Neural cell (in vitro differentiated cells): ENCODE measurements at regions not wholly inside any gene's neighbourhood (a gene's known extent, or its start where the extent isn't known, plus 50 kb on each side); places are given as distances from the start of the nearest gene placed in this dataset.
"Not testable (repeated sequence)": the region's sequence is repeated elsewhere in the genome, so short reads cannot be mapped to it uniquely, and the experiment has no call there.

Experiments used
- EZH2 ChIP-seq: fragments of 200-600, 300-800 bp; shearing (Covaris generic), sonication (generic); IDR thresholded peaks from 2 replicates; pipeline ENCODE4 v1.6.1; 2014; ENCODE audit warnings: antibody characterized with exemption, low read length, borderline replicate concordance, mild to moderate bottlenecking; ENCODE audit not compliant: insufficient read depth, poor library complexity, severe bottlenecking
- RAD21 ChIP-seq: fragments of 450-650 bp; conservative IDR thresholded peaks from 2 replicates; pipeline ENCODE4 v1.6.1; 2014; ENCODE audit warnings: antibody characterized with exemption, mild to moderate bottlenecking, moderate library complexity
- SMC3 ChIP-seq: fragments of 450-650 bp; conservative IDR thresholded peaks from 2 replicates; pipeline ENCODE4 v1.6.1; 2014; ENCODE audit warnings: antibody characterized with exemption, mild to moderate bottlenecking, moderate library complexity; ENCODE audit not compliant: poor library complexity
- TAF1 ChIP-seq: IDR thresholded peaks from 2 replicates; pipeline ENCODE4 v1.6.1; 2012; ENCODE audit warnings: low read depth
- TF ChIP-seq, protein P1 (sequence below): fragments of 450-650 bp; IDR thresholded peaks from 2 replicates; pipeline ENCODE4 v1.5.1; 2014; ENCODE audit warnings: antibody characterized with exemption, mild to moderate bottlenecking, moderate library complexity; ENCODE audit not compliant: poor library complexity, severe bottlenecking
- TF ChIP-seq, protein P2 (sequence below): IDR thresholded peaks from 2 replicates; pipeline ENCODE4 v1.6.1; 2012; ENCODE audit warnings: borderline replicate concordance

DNA sequence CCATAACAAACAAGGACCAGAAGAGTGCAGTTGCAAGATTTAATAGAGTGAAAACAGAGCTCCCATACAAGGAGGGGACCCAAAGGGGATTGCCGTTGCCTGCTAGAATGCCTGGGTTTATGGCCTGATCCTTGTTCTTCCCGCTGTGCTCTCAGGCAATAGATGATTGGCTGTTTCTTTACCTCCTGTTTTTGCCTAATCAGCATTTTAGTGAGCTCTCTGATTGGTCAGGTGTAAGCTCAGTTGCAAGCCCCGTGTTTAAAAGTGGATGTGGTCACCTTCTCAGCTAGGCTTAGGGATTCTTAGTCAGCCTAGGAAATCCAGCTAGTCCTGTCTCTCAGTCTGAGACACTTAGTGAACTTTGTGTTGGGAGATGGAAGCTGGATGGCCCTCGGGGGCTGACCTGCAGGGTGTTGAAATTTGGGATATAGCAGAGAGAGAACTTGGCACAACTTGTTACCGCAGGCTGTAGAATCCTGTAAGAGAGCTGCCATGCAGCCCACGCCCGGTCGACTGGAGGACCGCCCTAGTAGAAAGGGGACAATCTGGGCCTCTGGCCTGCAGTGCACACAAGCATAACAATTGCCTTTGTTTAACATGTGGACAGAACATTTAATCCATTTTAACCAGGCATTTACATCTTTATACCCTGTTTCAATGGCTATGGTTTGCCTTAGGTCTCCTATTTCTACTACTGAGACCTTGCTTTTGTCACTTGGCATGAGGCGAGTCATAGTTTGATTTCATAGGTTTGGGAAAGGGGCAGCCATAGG lies 106.0 kb downstream of the TMEM167A start:
- TF ChIP-seq, protein P1, sequence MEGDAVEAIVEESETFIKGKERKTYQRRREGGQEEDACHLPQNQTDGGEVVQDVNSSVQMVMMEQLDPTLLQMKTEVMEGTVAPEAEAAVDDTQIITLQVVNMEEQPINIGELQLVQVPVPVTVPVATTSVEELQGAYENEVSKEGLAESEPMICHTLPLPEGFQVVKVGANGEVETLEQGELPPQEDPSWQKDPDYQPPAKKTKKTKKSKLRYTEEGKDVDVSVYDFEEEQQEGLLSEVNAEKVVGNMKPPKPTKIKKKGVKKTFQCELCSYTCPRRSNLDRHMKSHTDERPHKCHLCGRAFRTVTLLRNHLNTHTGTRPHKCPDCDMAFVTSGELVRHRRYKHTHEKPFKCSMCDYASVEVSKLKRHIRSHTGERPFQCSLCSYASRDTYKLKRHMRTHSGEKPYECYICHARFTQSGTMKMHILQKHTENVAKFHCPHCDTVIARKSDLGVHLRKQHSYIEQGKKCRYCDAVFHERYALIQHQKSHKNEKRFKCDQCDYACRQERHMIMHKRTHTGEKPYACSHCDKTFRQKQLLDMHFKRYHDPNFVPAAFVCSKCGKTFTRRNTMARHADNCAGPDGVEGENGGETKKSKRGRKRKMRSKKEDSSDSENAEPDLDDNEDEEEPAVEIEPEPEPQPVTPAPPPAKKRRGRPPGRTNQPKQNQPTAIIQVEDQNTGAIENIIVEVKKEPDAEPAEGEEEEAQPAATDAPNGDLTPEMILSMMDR = not testable (repeated sequence)
- TF ChIP-seq RAD21, TAF1, EZH2, SMC3: not testable (repeated sequence)
- TF ChIP-seq, protein P2, sequence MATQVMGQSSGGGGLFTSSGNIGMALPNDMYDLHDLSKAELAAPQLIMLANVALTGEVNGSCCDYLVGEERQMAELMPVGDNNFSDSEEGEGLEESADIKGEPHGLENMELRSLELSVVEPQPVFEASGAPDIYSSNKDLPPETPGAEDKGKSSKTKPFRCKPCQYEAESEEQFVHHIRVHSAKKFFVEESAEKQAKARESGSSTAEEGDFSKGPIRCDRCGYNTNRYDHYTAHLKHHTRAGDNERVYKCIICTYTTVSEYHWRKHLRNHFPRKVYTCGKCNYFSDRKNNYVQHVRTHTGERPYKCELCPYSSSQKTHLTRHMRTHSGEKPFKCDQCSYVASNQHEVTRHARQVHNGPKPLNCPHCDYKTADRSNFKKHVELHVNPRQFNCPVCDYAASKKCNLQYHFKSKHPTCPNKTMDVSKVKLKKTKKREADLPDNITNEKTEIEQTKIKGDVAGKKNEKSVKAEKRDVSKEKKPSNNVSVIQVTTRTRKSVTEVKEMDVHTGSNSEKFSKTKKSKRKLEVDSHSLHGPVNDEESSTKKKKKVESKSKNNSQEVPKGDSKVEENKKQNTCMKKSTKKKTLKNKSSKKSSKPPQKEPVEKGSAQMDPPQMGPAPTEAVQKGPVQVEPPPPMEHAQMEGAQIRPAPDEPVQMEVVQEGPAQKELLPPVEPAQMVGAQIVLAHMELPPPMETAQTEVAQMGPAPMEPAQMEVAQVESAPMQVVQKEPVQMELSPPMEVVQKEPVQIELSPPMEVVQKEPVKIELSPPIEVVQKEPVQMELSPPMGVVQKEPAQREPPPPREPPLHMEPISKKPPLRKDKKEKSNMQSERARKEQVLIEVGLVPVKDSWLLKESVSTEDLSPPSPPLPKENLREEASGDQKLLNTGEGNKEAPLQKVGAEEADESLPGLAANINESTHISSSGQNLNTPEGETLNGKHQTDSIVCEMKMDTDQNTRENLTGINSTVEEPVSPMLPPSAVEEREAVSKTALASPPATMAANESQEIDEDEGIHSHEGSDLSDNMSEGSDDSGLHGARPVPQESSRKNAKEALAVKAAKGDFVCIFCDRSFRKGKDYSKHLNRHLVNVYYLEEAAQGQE = not testable (repeated sequence)
